ENCODE measurements at regions not wholly inside any gene's neighbourhood (a gene's known extent, or its start where the extent isn't known, plus 50 kb on each side); places are given as distances from the start of the nearest gene placed in this dataset.
"Not testable (repeated sequence)": the region's sequence is repeated elsewhere in the genome, so short reads cannot be mapped to it uniquely, and the experiment has no call there.

DNA sequence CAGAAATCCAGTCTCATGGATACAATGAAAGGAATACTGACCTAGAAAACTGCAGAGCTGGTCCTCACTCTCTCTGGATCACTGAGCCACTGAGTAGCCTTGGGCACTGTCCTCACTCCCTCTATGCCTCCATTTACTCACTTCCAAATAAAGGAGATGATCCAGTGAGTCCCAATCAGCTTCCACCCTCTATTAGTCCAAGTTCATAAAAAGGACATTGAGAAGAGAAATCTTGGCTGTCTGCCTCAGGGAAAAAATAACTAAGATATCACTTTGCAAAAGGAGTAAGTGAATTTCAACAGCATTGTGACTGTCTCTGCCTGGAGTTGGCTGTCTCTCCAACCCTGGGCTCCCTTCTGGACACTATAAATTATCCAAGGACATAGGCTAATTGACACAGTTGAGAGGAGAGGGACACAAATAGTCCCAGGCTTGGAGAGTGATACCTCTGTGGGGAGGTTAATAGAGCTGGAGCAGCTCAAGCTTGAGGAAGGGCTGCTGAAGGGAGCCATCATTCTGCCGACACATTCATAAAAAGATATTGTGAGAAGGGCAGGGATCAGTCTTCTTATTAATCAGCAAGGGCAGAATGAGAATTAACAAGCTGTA lies 572.3 kb downstream of the RAB28 start:
- ATAC-seq, result no peak
- Histone ChIP-seq H3K9me3 (peaks cover 11% of the 10 kb centered on the region), H3K4me3 (no peak overlapping the region), H3K4me1 (no peaks in the 10 kb centered on the region), H3K27me3 (ENCODE audit: insufficient read depth in 3 of 3, low read length in 2 of 3) (no peaks in the 10 kb centered on the region), H3K27ac (no peak overlapping the region), H3K36me3 (ENCODE audit: insufficient read depth in 1 of 2, low read depth in 1 of 2) (no peaks in the 10 kb centered on the region)
- 73 to 80% (median 78%) methylated on average over 1 of the region's 1 CpG for WGBS, 3 donors
- TF ChIP-seq CTCF (IDR thresholded peaks at IDR 0.05), result no peak
- DNase-seq, result no peak
- intact Hi-C loops (cut with DNase I), result no loop called here

DNA sequence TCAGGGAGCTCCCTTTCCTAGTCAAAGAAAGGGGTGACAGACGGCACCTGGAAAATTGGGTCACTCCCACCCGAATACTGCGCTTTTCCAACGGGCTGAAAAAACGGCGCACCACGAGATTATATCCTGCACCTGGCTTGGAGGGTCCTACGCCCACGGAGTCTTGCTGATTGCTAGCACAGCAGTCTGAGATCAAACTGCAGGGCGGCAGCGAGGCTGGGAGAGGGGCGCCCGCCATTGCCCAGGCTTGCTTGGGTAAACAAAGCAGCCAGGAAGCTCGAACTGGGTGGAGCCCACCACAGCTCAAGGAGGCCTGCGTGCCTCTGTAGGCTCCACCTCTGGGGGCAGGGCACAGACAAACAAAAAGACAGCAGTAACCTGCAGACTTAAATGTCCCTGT lies 580.5 kb downstream of the RAB28 start:
- H3K9me3 ChIP-seq; H3K27me3 ChIP-seq (ENCODE audit: insufficient read depth in 3 of 3, low read length in 2 of 3); H3K36me3 ChIP-seq (ENCODE audit: insufficient read depth in 1 of 2, low read depth in 1 of 2); intact Hi-C loops (cut with DNase I); H3K4me3 ChIP-seq; ATAC-seq; H3K27ac ChIP-seq; DNase-seq; H3K4me1 ChIP-seq: not testable (repeated sequence)
- WGBS, 3 donors, result 81 to 87% (median 85%) methylated on average over 15 of the region's 15 CpGs

- no peak for TF ChIP-seq CTCF (IDR thresholded peaks at IDR 0.05)
- Histone ChIP-seq H3K4me1 (no peaks in the 10 kb centered on the region), H3K27me3 (ENCODE audit: insufficient read depth in 3 of 3, low read length in 2 of 3) (no peaks in the 10 kb centered on the region), H3K36me3 (ENCODE audit: insufficient read depth in 1 of 2, low read depth in 1 of 2) (no peaks in the 10 kb centered on the region), H3K9me3 (no peaks in the 10 kb centered on the region), H3K4me3 (no peak overlapping the region), H3K27ac (no peak overlapping the region)
- WGBS, 3 donors, result 83 to 88% (median 85%) methylated on average over 2 of the region's 2 CpGs
- intact Hi-C loops (cut with DNase I), result no loop called here
- ATAC-seq, result no peak
- DNase-seq, result no peak
Observed at GRCh38 chr4:12902735-12903134, 581.4 kb downstream of the RAB28 start.

GRCh38 chr4:12897954-12898353 lies 586.2 kb downstream of the RAB28 start:
- H3K4me3 ChIP-seq, result no peak overlapping the region
- no peaks in the 10 kb centered on the region for H3K9me3 ChIP-seq
- no peaks in the 10 kb centered on the region for H3K36me3 ChIP-seq (ENCODE audit: insufficient read depth in 1 of 2, low read depth in 1 of 2)
- ATAC-seq (no peak), DNase-seq (no peak)
- H3K27ac ChIP-seq, result no peak overlapping the region
- WGBS, 3 donors, result 66 to 71% (median 70%) methylated on average over 4 of the region's 4 CpGs
- H3K27me3 ChIP-seq (ENCODE audit: insufficient read depth in 3 of 3, low read length in 2 of 3), result no peaks in the 10 kb centered on the region
- no peak for TF ChIP-seq CTCF (IDR thresholded peaks at IDR 0.05)
- intact Hi-C loops (cut with DNase I), result no loop called here
- H3K4me1 ChIP-seq, result no peaks in the 10 kb centered on the region

DNA sequence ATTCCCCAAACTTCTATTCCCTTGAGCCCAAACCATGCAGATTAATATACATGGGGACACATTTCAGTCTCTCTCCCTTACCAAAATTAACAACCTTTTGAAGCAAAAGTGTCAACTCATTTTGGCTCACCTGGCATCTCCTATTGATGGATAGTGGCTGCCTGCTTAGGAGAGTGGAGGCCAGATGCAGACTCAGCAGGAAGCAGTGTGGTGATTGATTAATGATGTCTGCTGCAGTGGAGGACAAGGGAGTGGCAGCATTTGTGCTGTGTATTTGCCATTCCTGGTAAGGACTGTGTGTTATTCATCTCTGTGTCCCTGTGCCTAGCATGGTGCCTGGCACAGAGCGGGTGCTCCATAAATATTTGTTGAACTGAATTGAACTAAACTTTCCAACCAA lies 590.1 kb downstream of the RAB28 start:
- Histone ChIP-seq H3K4me3 (no peak overlapping the region), H3K4me1 (no peaks in the 10 kb centered on the region), H3K9me3 (no peaks in the 10 kb centered on the region), H3K27ac (no peak overlapping the region), H3K27me3 (ENCODE audit: insufficient read depth in 3 of 3, low read length in 2 of 3) (no peaks in the 10 kb centered on the region), H3K36me3 (ENCODE audit: insufficient read depth in 1 of 2, low read depth in 1 of 2) (no peaks in the 10 kb centered on the region)
- no peak for ATAC-seq
- intact Hi-C loops (cut with DNase I), result no loop called here
- 50 to 100% (median 93%) methylated on average over 1 of the region's 1 CpG for WGBS, 3 donors
- DNase-seq, result no peak
- TF ChIP-seq CTCF (IDR thresholded peaks at IDR 0.05), result no peak
